HG03097 (cell line): ENCODE measurements at regions not wholly inside any gene's neighbourhood (a gene's known extent, or its start where the extent isn't known, plus 50 kb on each side); places are given as distances from the start of the nearest gene placed in this dataset.

ENCODE experiments used
- ATAC-seq: cut with Tn5 transposase; IDR thresholded peaks from one replicate; pipeline ENCODE4 v1.9.1; 2021; ENCODE audit not compliant: unreplicated experiment, low FRiP score

DNA sequence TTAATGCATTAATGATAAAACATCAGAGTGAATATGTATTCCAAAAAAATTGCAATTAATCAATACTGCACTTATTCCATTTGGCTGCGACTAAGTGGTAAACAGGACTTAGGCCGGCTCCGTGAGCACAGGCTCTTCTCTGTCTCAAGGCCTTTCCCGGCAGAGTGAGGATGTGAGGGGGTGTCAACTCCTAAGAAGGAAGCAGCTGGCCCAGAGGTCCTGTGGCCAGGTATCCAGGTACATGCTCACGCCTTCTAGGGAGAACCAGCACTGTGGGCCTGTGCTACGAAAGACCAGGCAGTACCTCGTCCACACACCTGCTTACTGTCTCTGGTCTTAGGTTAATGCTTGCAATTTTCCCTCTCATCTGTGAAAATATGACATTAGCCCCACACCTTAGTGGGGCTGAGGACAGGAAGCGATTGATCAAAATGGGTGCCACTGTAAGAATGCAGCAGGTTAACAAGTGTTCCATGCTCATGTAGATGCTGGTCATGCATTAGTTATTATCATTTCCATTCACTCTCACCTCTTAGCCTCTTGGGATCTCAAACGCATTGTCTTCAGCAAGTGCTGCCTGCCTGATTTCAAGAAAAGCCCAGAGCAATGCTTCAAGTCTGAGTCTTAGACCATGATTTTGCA, 175.3 kb downstream of the ABHD5 start:
- no peak for ATAC-seq

DNA sequence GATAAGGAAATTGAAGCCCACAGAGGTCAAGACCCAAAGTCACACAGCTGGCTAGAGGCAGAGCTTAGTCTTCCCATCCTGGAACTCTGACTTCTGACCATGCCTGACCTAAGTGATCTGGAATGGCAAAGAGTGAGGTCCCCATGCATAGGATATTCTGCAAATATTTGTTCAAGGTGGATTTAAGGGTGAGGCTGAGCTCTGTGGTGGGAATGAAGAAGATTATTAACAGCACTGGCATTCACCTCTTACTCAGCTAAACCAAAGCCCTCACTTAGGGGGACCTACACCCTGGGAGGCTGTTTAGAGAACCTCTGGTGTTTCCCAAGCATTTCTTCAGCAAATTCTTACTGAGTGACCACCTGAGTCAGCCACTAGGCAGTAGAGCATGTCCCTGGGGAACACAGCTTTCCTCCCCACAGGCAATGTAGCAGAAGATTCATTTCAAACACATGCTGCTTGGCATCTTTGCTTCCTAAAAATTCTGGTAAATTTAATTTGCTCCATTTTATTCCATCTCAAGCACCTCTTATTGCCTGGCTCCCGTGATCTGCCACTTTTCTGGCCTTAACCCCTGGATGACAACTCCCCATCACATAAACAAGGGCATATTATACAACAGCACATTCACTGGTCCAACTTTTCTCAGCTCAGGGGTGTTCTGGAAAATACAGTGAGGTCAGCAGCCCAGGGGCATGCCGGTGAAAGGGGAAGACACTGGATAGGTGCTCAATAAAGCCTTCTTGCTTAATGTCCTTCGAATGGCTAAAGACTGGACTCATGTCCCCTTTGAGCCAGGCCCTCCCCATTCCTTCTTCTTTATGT, 176.0 kb downstream of the ABHD5 start:
- ATAC-seq = no peak

- ATAC-seq = no peak
Measured at GRCh38 chr3:43867436-43868072, 176.8 kb downstream of the ABHD5 start.

DNA sequence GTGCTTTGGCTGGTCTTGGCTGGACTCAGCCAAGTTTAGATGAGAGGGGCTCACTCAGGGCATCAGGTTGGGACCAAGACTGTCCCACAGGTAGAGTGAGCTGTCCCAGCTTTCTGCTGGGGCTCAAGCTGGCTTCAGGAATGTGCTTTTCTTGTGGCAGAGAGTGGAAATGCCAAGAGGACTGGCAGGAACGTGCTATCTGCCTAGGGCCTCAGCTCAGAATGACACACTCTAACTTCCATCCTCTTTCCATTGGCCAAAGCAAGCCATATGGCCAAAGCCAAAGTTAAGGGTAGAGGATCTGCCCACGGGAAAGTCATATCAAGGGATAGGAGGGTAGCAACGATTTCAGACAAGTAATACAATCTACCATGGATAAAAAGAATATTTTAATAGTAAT, 178.8 kb downstream of the ABHD5 start:
- no peak for ATAC-seq

GRCh38 chr3:43870120-43870519, 179.4 kb downstream of the ABHD5 start:
- ATAC-seq = no peak

GRCh38 chr3:43870844-43871626, 180.3 kb downstream of the ABHD5 start:
- no peak for ATAC-seq

DNA sequence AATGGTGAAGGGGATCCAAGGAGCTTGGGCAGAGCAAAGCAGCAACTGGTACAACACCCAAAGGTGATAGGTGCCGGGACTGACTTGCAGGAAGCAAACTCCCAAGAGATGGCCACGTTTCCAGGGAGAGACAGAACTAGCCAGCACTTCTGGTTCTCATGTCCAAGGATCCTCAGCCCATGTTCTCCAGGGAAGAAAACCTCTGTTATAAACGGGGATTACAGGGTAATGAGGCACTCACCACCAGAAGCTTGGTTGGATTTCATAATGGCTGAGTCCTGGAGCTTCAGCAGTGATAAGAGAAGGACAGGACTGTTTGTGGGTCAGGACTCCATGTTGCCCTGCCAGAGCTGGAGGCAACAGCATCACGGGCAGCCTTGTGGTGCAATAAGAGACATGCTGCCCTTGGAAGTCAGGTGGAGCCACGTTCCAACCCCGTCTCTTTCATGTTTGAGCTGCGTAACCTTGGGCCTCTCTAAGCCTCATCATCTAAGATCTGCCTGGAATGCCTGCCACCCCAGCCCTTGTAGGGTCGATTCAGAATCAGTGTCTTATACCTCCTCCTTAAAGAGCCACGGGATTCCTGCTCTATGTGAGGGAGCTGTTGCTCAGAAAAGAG, 181.0 kb downstream of the ABHD5 start:
- no peak for ATAC-seq

- ATAC-seq = no peak
Measured at GRCh38 chr3:43872301-43872700, 181.6 kb downstream of the ABHD5 start.

- ATAC-seq = no peak
Measured at GRCh38 chr3:43872901-43873300, 182.2 kb downstream of the ABHD5 start.

GRCh38 chr3:43873723-43874122, 183.0 kb downstream of the ABHD5 start:
- ATAC-seq = no peak

DNA sequence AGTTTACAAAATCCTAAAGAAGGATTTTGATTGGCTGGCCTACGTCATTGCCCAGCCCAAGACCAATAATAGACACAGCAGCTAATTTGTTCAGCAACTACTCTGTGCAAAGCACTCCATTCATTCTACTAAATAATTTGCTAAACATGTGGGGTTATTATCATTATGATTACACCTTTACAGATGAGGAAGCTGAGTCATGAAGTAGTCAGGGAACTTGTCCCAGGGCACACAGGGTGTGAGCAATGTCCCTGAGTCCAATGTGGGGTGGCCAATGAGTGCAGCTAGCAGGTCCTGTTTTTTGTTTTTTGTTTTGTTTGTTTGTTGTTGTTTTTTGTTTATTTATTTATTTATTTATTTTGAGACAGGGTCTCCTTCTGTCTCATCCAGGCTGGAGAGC, 183.6 kb downstream of the ABHD5 start:
- no peak for ATAC-seq

- ATAC-seq = no peak
Measured at GRCh38 chr3:43874731-43875130, 184.0 kb downstream of the ABHD5 start.

- ATAC-seq = no peak
Measured at GRCh38 chr3:43876648-43877047, 185.9 kb downstream of the ABHD5 start.

- no peak for ATAC-seq
Measured at GRCh38 chr3:43879166-43879565, 188.4 kb downstream of the ABHD5 start.

GRCh38 chr3:43882976-43883680, 192.4 kb downstream of the ABHD5 start:
- no peak for ATAC-seq

DNA sequence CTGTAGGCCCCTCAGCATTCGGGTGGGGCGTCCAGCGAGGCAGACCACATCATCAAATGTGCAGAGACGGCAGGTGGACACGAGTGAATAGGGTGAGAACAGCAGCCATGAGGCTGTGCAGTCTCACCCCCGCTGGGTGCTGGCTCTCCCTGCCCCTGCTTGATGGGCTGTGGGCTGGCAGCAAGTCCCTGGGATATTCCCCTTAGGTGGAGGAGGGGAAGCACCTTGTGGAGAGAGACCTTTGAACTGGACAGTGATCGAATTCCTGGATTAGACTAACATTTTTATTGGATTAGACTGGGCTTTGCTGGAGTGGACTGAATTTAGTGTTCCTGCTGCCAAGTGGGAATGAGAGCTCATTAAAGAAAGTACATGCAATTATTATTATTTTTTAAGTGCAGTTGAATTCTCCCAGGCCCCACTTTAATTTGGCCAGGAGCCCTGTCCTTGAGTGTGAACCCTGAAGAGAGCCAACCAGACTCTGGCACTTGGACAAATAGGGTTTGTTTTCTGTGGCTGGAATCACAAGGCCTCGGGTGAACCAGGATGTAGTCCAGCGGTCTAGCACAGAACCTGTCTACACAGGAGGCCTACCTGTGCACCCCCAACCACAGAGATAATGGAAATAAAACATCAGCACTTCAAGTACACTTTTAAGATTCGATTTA, 193.1 kb downstream of the ABHD5 start:
- no peak for ATAC-seq

- ATAC-seq = no peak
Measured at GRCh38 chr3:43884581-43884980, 193.8 kb downstream of the ABHD5 start.

DNA sequence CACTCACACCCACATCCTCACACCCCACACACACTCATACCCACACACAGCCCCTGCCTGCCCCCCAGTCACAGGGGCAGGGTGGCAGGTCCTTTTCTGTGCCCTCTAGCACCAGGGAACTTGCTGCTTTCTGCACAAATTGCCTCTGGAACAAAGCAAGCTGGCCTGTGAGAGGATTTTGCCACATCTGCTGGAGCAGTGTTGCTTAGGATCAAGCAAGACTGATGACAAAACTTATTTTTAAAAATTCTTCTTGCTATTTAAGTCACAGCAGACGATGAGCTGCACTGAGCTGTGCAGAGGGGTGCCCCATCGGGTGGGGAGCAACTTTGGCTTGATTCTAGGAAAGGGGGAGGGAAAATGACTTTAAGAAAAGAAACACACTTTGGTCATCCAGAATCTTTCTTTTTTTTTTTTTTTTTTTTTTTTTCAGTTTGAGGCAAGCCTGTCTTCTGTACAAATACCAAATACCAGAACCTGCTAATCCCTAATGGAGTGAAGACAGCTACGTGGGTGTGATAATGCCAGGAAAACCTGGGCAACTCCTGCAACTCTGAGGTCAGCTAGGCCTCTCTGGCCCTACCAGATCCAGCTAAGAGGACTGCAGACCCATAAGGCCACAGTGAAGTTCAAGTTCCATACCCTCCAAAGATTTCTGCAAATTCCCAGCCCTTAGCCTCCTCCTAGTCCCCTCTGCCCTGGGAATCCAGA, 195.3 kb downstream of the ABHD5 start:
- ATAC-seq = no peak

- ATAC-seq = no peak
Measured at GRCh38 chr3:43892061-43892460, 201.3 kb downstream of the ABHD5 start.
